Esophagus muscularis mucosa (tissue), 3 donors: ENCODE measurements at regions not wholly inside any gene's neighbourhood (a gene's known extent, or its start where the extent isn't known, plus 50 kb on each side); places are given as distances from the start of the nearest gene placed in this dataset.

Source experiments
- CTCF ChIP-seq, 3 experiments: fragments of 200-600 bp in 2 of 3; fragments of 450-650 bp in 1 of 3; sonication (generic) in 2 of 3; IDR thresholded peaks; one replicate each; pipeline ENCODE4 v1.5.1; 2017 to 2019; ENCODE audit warnings: antibody characterized with exemption in 3 of 3, mild to moderate bottlenecking in 2 of 3, moderate library complexity in 1 of 3
- POLR2A ChIP-seq: fragments of 450-650 bp; IDR thresholded peaks from one replicate; pipeline ENCODE4 v1.6.1; 2017; ENCODE audit warnings: antibody characterized with exemption, moderate library complexity, mild to moderate bottlenecking, low read depth

- TF ChIP-seq POLR2A (no peak), CTCF (IDR thresholded peaks at IDR 0.05) (no peak)
Measured at GRCh38 chr6:140370976-140371870, 996.8 kb upstream of the CITED2 start.
